Right lobe of liver (tissue), 6 donors: ENCODE measurements at regions not wholly inside any gene's neighbourhood (a gene's known extent, or its start where the extent isn't known, plus 50 kb on each side); places are given as distances from the start of the nearest gene placed in this dataset.

Experiments used
- ATAC-seq, 4 donors: fragments of 200-7000 bp; cut with Tn5 transposase; one replicate each; pipeline ENCODE4 v1.9.1; 2020; ENCODE audit warnings: mild to moderate bottlenecking in 4 of 4, moderate library complexity in 4 of 4
- DNase-seq, 3 donors: peaks; one replicate each; pipeline ENCODE4 v3.0.0-alpha.2; 2020
- H3K27ac ChIP-seq, 3 donors: fragments of 200-600 bp; one replicate each; pipeline ENCODE4 v1.8.0; 2022
- H3K27me3 ChIP-seq, 2 donors: fragments of 200-600 bp; one replicate each; pipeline ENCODE4 v1.8.0; 2022
- H3K36me3 ChIP-seq, 4 donors: fragments of 200-600 bp; sonication (generic) in 1 of 4; one replicate each; pipeline versions ENCODE4 v1.5.1 to v1.8.0; 2017 to 2022; ENCODE audit warnings: control low read depth in 1 of 4
- H3K4me1 ChIP-seq, 4 donors: fragments of 200-600 bp; sonication (generic) in 1 of 4; one replicate each; pipeline versions ENCODE4 v1.5.1 to v1.8.0; 2017 to 2022; ENCODE audit warnings: control low read depth in 1 of 4
- H3K4me3 ChIP-seq, 3 donors: fragments of 200-600 bp; one replicate each; pipeline ENCODE4 v1.8.0; 2022
- H3K9me3 ChIP-seq, 4 donors: fragments of 200-600 bp; sonication (generic) in 1 of 4; one replicate each; pipeline versions ENCODE4 v1.5.1 to v1.8.0; 2017 to 2022; ENCODE audit warnings: control low read depth in 1 of 4
- POLR2A ChIP-seq: fragments of 450-650 bp; IDR thresholded peaks from one replicate; pipeline ENCODE4 v1.6.1; 2017; ENCODE audit warnings: antibody characterized with exemption, mild to moderate bottlenecking
- WGBS: methylation state at CpG from one replicate; pipeline ENCODE4 v1.1.6; 2018; ENCODE audit warnings: low coverage, low lambda C conversion rate; ENCODE audit not compliant: insufficient coverage; ENCODE audit errors: missing lambda C conversion rate; 5-methylcytosine and 5-hydroxymethylcytosine counted together
- intact Hi-C, 2 donors: fragments of 100-400 bp; cut with DNase I; formaldehyde crosslinking; loops; one replicate each; pipeline versions ENCODE4 v1.11.2 to v1.14.1; 2022
- TF ChIP-seq, protein P1 (sequence below), 4 donors: fragments of 200-600 bp in 3 of 4; fragments of 450-650 bp in 1 of 4; IDR thresholded peaks; one replicate each; pipeline versions ENCODE4 v1.5.1 to v1.8.0; 2016 to 2022; ENCODE audit warnings: antibody characterized with exemption in 4 of 4, mild to moderate bottlenecking in 2 of 4
- donor health status: DM: no; HTN: yes; CAD: no.
- donor health status: DM: no; HTN: no; CAD: no.
- donor health status: DM: no; HTN: no; CAD: no.
- donor health status: DM: no; HTN: yes; CAD: no.
- donor health status: DM: no; HTN: yes; CAD: no.

DNA sequence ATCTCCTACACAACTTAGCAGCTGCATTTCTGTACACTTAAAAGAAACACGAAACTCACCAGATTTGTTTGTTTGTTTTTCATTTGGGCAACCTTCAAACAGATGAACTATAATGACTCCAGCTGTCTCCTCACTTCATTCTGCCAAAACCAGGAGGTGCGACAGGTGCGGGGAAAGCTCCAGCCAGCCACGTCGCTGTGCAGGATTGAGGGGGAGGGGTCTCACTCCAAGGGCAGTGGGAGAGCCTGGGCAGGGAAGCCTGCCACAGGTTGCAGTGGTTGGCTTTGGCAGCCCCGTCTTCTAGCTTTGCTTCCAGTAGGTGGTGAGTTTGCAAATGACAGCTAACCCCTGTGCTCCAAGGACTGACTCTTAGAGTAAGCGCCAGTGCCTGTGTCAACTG is 215.8 kb downstream of the CEMIP2 start:
- peak; percentile 63 to 83 (median 78) for ATAC-seq
- no peak overlapping the region for H3K27ac ChIP-seq
- intact Hi-C loops: no loop called here
- peak overlapping the region in 2 of 3 donors; percentile 14 to 17 for H3K4me3 ChIP-seq
- no peaks in the 10 kb centered on the region for H3K4me1 ChIP-seq
- no peaks in the 10 kb centered on the region for H3K9me3 ChIP-seq
- H3K27me3 ChIP-seq: no peaks in the 10 kb centered on the region
- 2% methylated on average over 6 of the region's 7 CpGs for WGBS
- no peak for TF ChIP-seq POLR2A
- TF ChIP-seq, protein P1, sequence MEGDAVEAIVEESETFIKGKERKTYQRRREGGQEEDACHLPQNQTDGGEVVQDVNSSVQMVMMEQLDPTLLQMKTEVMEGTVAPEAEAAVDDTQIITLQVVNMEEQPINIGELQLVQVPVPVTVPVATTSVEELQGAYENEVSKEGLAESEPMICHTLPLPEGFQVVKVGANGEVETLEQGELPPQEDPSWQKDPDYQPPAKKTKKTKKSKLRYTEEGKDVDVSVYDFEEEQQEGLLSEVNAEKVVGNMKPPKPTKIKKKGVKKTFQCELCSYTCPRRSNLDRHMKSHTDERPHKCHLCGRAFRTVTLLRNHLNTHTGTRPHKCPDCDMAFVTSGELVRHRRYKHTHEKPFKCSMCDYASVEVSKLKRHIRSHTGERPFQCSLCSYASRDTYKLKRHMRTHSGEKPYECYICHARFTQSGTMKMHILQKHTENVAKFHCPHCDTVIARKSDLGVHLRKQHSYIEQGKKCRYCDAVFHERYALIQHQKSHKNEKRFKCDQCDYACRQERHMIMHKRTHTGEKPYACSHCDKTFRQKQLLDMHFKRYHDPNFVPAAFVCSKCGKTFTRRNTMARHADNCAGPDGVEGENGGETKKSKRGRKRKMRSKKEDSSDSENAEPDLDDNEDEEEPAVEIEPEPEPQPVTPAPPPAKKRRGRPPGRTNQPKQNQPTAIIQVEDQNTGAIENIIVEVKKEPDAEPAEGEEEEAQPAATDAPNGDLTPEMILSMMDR (IDR thresholded peaks at IDR 0.05): no peak
- DNase-seq: no peak
- H3K36me3 ChIP-seq: no peaks in the 10 kb centered on the region

DNA sequence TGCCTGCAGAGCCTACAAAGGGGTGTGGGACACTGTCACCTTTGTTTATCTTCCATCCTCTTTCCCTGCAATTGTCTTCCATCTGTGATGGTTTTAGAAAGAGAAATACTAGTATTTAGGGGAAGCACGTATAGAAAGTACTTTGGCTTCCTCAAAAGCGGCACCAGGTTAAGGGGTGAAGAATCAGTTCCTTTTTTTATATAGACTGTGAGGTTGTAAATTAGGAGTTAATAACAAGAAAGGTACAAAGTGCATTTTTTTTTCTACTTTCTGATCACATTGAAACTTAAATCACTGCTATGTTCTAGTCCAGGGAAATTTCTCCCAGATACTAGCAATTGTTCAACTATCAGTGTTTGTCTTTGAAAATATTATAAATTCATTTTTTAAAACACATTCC is 219.3 kb downstream of the CEMIP2 start:
- intact Hi-C loops: no loop called here
- DNase-seq (no peak), ATAC-seq (no peak)
- TF ChIP-seq, protein P1 (IDR thresholded peaks at IDR 0.05): no peak
- TF ChIP-seq POLR2A: no peak
- Histone ChIP-seq H3K4me1 (no peaks in the 10 kb centered on the region), H3K27ac (no peak overlapping the region), H3K4me3 (no peak overlapping the region), H3K9me3 (no peaks in the 10 kb centered on the region), H3K27me3 (no peaks in the 10 kb centered on the region), H3K36me3 (no peaks in the 10 kb centered on the region)
- WGBS: 50% methylated on average over 2 of the region's 2 CpGs

DNA sequence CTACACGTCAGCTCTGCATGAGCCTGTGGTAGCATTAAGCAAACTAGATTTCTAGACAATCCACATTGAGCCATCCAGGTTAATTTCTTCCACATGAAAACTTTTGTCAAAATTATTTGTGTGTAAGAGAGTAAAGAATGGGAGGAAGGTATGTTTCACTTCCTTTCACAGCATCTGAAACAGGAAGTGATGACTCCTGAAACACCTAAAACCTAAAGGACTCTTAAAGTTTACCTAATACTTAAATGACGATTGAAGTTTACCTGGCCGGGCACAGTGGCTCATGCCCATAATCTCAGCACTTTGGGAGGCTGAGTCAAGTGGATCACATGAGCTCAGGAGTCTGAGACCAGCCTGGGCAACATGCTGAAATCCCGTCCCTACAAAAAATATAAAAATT is 223.8 kb downstream of the CEMIP2 start:
- H3K4me1 ChIP-seq: no peaks in the 10 kb centered on the region
- 79% methylated on average over 4 of the region's 4 CpGs for WGBS
- H3K27ac ChIP-seq: no peak overlapping the region
- DNase-seq (no peak), ATAC-seq (no peak)
- no peaks in the 10 kb centered on the region for H3K36me3 ChIP-seq
- intact Hi-C loops: no loop called here
- no peaks in the 10 kb centered on the region for H3K27me3 ChIP-seq
- H3K9me3 ChIP-seq: no peaks in the 10 kb centered on the region
- no peak overlapping the region for H3K4me3 ChIP-seq
- no peak for TF ChIP-seq POLR2A
- TF ChIP-seq, protein P1 (IDR thresholded peaks at IDR 0.05): no peak

DNA sequence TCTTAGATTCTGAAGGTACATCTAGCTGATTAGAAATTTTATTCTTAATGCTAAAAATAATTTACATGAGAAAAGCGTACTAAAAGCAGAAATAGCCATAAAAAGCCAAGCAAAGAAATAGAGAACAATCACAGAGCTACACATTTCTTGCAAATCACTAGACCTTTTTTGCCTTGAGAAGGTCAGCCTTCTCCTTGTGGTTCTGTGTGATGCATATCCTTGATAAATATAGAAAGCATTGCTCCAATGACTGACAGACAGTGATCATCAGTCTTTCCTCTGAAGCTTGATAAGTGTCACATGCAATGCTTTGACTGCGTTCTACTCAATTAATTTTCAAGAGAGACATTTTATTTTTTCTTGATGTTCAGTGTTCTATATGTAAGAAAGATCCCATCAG is 226.9 kb downstream of the CEMIP2 start:
- no peak overlapping the region for H3K27ac ChIP-seq
- ATAC-seq: no peak
- H3K4me3 ChIP-seq: no peak overlapping the region
- H3K4me1 ChIP-seq: no peaks in the 10 kb centered on the region
- WGBS: 75% methylated on average over 2 of the region's 2 CpGs
- DNase-seq: no peak
- H3K27me3 ChIP-seq: no peaks in the 10 kb centered on the region
- no peaks in the 10 kb centered on the region for H3K9me3 ChIP-seq
- TF ChIP-seq, protein P1 (IDR thresholded peaks at IDR 0.05): no peak
- TF ChIP-seq POLR2A: no peak
- intact Hi-C loops: no loop called here
- no peaks in the 10 kb centered on the region for H3K36me3 ChIP-seq

DNA sequence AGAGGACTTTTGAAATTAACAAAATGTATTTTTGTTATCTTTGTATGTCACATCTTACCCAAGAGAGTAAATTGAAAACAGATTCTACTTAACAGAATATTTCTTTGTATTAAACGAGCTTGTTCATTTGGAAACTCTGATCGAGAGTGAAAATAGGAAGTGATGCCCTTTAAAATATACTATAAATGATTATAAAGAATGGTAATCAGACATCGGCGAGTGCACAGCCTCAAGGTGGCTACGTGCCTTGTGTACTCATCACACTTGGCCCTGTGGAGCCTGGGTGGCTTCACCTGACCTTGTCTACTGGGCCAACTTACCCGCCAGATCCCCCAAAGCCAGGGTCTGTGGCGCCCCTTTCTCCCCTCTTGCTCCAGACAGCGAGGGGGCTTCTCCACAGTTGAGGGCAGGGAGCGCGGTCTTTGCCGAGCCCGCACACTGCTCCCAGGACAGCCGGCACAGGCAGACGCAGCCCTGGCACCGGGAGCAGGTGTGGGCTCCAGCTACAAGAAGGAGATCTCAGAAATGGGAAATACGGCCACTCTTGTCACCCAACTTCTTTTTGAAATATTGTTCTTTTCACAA is 243.2 kb downstream of the CEMIP2 start:
- no peaks in the 10 kb centered on the region for H3K4me1 ChIP-seq
- ATAC-seq (no peak), DNase-seq (peak in 1 of 3 donors; percentile 45)
- no peak overlapping the region for H3K4me3 ChIP-seq
- TF ChIP-seq POLR2A: no peak
- TF ChIP-seq, protein P1 (IDR thresholded peaks at IDR 0.05): no peak
- no peaks in the 10 kb centered on the region for H3K36me3 ChIP-seq
- 91% methylated on average over 13 of the region's 16 CpGs for WGBS
- no peaks in the 10 kb centered on the region for H3K9me3 ChIP-seq
- H3K27me3 ChIP-seq: no peaks in the 10 kb centered on the region
- intact Hi-C loops: no loop called here
- H3K27ac ChIP-seq: no peak overlapping the region
